NCI-H345 (cell line): ENCODE measurements at regions not wholly inside any gene's neighbourhood (a gene's known extent, or its start where the extent isn't known, plus 50 kb on each side); places are given as distances from the start of the nearest gene placed in this dataset.

Source experiments
- DNase-seq: peaks from one replicate; lab custom pipeline; 2025; lab: John Stamatoyannopoulos, UW

- no peak for DNase-seq
These were observed 649.6 kb downstream of the BCL11B start for GRCh38 chr14:98622208-98623051.

DNA sequence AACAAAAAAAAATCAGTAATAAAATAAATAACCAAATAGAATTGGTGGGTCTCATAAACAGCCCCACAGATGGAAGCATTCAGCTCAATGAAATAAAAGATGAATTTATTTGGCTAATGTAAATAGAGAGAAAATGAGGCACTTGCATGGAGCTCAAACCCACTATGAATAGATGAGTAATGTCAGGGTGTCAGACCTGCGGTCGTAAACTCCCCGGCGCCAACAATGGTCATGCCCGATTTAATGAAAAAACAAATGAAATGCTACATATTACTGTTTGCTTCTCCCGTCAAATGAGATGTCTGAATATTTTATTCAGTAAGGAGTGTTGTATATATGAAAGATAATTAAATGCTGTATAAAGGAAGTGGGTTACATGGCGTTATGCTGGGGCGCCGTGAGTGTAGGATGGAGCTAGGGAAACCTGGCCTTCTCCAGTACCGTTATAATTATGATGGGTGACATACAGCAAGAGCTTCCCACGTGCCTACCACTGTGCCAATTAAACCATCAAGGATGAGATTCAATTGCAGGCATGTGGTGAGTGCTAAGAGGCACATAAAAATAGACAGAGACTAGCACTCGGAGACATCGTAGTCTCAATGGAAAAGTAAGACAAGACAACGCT, 648.1 kb downstream of the BCL11B start:
- peak; percentile 68 for DNase-seq

DNA sequence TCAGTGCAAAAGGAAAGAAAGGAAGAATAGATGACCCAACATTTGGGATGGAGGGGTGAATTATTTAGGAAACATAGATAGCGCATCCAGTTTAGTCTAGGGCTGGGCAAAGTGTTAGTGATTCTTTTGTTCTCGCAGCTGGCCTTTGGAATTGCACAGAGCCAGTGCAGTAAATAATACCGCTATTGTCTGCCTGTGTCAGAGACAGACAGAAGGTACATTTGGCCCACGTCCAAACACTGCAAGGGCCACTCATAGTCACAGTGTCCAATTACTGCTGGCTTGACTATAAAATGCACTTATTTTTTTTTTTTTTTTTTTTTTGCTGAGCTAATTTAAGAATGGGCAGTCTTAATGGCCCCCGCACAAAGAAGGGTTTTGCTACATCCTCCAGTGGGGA, 638.6 kb downstream of the BCL11B start:
- peak; percentile 95 for DNase-seq

- peak; percentile 36 for DNase-seq
These were observed 637.8 kb downstream of the BCL11B start for GRCh38 chr14:98634043-98634820.

GRCh38 chr14:98638366-98638765, 633.6 kb downstream of the BCL11B start:
- no peak for DNase-seq

- no peak for DNase-seq
These were observed 624.2 kb downstream of the BCL11B start for GRCh38 chr14:98647754-98648153.

DNA sequence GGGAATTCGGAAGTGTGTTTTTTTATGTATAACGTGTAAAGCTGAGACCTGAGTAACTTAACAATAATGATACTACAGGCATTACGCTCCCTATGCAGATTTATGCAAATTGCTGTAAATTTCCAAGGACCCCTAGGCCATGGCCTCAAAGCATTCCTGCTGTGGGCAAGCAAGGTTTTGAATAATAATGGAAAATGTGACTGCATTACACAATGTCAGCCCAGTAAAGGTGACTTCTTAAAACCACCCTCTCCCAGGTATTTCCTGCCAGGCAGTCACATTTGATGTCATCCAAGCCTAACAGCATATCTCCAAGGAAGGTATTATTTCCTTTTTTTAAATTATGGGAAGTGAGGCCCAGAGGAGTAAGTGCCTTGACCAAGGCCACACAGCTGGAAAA, 621.0 kb downstream of the BCL11B start:
- DNase-seq: no peak

GRCh38 chr14:98665007-98665406, 607.0 kb downstream of the BCL11B start:
- no peak for DNase-seq

GRCh38 chr14:98666545-98666944, 605.5 kb downstream of the BCL11B start:
- DNase-seq: no peak

GRCh38 chr14:98682033-98682432, 590.0 kb downstream of the BCL11B start:
- DNase-seq: no peak

DNA sequence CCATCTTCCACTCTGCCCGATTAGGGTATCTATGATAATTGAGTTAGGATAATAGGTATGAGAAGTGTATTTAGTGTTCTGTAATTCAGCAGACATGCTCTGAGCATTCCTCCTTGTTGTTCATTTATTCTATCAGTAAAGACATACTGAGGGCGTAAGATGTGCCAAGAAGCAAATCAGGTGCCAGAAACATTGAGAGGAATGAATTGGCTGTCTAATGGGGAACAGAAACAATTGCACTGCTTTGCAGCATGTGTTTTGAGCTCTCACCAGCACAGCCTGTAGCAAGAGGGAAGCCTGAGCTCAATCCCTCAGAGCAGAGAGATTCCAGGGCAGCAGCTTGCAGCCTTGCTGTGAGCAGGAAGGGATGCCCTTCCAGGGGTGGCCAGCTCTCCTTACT, 589.3 kb downstream of the BCL11B start:
- no peak for DNase-seq

- DNase-seq: no peak
These were observed 587.5 kb downstream of the BCL11B start for GRCh38 chr14:98684468-98684867.

DNA sequence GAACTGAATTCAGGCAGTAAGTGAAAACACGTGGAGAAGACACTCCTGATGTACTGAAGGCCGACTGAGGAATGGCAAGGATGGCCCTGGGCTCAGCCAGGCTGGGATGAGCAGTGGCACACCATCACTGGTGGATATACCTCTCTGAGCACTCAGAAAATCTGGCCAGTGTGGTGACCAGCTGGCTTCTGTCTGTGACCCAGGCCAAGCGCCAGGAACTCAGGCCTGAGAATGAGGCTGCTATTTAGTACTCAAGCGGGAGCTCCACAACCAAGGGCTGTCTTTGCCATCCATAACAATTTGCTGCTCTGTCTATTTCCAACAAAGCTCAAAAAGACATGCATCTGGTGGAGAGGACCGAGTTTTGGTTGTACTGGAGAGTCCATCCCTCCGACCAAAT, 586.3 kb downstream of the BCL11B start:
- DNase-seq: no peak

- DNase-seq: no peak
These were observed 583.6 kb downstream of the BCL11B start for GRCh38 chr14:98688446-98688845.

GRCh38 chr14:98689951-98690350, 582.0 kb downstream of the BCL11B start:
- no peak for DNase-seq

- DNase-seq: no peak
These were observed 579.2 kb downstream of the BCL11B start for GRCh38 chr14:98692832-98693231.

- no peak for DNase-seq
These were observed 577.5 kb downstream of the BCL11B start for GRCh38 chr14:98694541-98694940.

- DNase-seq: no peak
These were observed 576.2 kb downstream of the BCL11B start for GRCh38 chr14:98695809-98696208.

DNA sequence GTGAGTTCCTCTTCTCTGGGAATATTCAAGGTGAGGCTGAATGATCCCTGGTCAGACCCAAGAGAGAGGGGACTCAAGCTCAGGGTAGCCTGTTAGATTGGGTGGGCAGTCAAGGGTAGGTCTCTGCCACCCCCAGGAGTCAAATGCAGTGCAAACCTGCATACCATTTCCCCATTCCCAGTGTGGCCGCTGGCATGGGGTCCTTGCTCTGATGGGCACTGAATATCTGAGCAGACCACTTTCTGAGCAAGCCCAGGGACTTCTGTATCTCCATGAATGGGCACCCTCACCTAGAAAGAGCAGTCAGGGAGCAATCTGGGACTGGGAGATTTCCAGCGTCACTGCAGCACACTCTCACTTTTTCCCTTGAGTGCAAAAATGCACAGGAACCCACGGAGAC, 573.7 kb downstream of the BCL11B start:
- no peak for DNase-seq

DNA sequence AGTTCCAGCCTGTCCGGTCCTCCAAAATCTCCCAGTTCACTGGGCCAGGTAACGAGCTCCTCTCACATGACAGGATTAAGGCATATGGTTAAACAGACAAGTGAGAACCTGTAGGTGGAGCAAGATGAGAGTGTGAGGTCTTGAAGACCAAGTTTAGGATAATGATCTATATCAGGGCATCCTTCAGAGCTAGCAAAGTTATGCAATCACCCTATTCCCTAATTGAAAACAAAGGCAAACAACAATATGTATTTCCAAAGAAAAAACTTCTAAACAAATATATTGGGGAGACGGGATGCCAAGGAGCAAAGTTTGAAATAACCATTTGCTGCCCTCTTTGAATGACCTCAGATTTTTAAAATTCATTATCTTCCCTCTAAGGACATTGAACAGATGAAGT, 571.2 kb downstream of the BCL11B start:
- DNase-seq: no peak

DNA sequence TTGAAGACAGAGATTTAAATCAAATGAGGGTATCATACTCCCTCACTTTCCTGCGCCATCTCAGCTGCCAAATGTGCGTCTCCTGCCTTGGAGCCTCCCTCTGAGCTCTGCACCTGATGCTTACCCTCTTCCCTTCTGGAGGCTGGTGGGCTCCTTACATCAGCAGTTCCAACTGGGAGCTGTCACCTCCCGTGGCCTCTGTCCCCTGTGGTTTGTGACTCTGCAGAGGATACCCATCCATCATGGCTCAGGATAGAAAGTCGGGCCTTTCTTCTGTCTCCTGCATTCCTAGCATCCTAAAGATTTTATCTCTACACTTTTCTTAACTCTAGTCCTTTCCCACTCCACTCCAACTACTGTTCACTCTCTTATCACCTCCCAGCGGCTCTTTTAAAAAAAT, 570.6 kb downstream of the BCL11B start:
- DNase-seq: no peak

DNA sequence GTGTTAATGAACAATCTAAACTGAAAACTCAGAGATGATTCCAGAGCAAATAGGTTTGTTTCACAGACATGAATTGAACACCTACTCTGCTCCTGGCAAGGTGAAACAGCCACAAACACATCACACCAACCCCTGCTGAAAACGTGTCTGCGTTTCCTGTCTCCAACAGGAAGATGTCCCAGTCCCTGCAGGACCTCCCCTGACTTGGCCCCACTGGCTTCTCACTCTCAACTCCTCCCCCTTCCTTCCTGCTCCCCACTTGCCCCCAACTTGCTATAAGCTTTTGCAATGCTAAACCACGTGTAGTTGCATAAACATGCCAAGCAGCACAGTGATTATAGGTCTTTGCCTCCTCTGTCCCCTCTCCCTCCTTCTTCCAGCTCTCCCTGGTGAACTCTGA, 567.6 kb downstream of the BCL11B start:
- DNase-seq: no peak

DNA sequence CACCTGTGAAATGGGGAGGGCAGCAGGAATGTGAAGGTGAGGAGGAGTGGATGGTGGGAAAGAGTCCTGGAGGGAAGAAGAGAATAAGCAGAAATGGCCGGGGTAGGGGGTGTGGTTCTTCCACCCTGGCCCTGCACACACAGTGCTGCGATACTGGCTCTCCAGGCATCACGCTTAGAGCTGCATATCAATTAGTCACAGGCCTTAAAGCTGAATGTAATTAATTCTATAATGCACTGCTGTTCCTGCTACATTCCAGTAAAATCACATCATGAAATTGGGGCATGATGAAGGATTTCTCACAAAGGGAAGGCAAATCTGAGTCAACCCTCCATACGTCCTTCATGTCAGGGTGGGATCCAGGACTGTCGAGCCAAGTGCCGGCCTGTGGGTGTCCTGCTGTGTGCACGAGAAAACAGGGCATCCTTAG, 566.1 kb downstream of the BCL11B start:
- DNase-seq: no peak
